ENCODE measurements at regions not wholly inside any gene's neighbourhood (a gene's known extent, or its start where the extent isn't known, plus 50 kb on each side); places are given as distances from the start of the nearest gene placed in this dataset.

DNA sequence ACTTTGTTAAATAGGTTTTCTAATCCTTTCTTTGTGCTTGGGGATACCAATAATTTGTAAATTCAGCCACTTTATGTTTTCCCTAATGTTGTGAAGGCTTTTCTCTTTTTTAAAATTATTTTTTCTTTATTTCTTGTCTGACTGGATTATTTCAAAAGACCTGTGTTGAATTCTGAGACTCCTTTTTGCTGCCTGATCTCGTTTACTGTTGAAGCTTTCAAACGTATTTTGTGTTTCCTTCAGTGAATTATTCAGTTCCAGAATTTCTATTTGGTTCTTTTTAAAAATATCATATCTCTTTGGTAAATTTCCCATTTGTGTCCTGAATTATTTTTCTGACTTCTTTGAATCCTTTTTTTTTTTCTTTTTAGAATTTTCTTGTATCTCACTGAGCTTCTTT, 241.6 kb downstream of the LRIG3 start:
- Histone ChIP-seq H3K4me3 (ENCODE audit: insufficient read depth, low read length, poor library complexity, severe bottlenecking) (no peak overlapping the region), H3K36me3 (ENCODE audit: low read length) (no peaks in the 10 kb centered on the region), H2AFZ (ENCODE audit: low read depth, low read length, severe bottlenecking) (no peak overlapping the region), H3K79me2 (ENCODE audit: insufficient read depth, low read length) (no peaks in the 10 kb centered on the region), H3K9me2 (replicated peaks; ENCODE audit: insufficient read depth, low read length) (no peaks in the 10 kb centered on the region; the same call in 1 of the 2 replicates), H3K27ac (ENCODE audit: low read depth, low read length) (no peak overlapping the region), H3K4me2 (ENCODE audit: low read depth, low read length, poor library complexity, severe bottlenecking) (no peak overlapping the region), H4K20me1 (ENCODE audit: low read depth, low read length) (no peaks in the 10 kb centered on the region), H3K9me3 (ENCODE audit: insufficient read depth, low read length) (no peaks in the 10 kb centered on the region), H3K9ac (ENCODE audit: low read length) (no peak overlapping the region), H3F3A (ENCODE audit: insufficient read depth) (no peaks in the 10 kb centered on the region), H3K27me3 (ENCODE audit: low read length) (no peaks in the 10 kb centered on the region)
- TF ChIP-seq EZH2phosphoT487 (conservative IDR thresholded peaks at IDR 0.05; ENCODE audit: low read length), result no peak
- TF ChIP-seq, protein P1, sequence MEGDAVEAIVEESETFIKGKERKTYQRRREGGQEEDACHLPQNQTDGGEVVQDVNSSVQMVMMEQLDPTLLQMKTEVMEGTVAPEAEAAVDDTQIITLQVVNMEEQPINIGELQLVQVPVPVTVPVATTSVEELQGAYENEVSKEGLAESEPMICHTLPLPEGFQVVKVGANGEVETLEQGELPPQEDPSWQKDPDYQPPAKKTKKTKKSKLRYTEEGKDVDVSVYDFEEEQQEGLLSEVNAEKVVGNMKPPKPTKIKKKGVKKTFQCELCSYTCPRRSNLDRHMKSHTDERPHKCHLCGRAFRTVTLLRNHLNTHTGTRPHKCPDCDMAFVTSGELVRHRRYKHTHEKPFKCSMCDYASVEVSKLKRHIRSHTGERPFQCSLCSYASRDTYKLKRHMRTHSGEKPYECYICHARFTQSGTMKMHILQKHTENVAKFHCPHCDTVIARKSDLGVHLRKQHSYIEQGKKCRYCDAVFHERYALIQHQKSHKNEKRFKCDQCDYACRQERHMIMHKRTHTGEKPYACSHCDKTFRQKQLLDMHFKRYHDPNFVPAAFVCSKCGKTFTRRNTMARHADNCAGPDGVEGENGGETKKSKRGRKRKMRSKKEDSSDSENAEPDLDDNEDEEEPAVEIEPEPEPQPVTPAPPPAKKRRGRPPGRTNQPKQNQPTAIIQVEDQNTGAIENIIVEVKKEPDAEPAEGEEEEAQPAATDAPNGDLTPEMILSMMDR (IDR thresholded peaks at IDR 0.05; ENCODE audit: insufficient read depth, low read length, poor library complexity, severe bottlenecking), result no peak

DNA sequence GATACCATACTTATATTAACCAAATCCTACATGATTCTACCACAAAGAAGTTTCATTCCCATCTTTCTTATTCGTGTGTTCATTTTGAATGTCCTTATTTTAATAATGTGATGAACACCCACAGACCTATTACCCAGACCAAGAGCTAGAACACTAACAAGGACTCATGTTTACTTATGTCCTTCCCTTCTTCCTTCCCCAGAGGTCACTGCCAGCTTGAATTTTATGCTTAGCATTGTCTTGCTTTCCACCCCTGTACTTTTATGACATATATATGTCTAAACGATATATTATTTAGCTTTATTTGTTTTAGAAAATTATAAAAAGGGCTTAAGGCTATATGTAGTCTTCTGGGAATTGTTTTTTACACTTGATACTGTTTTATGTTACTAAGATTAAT, 238.6 kb downstream of the LRIG3 start:
- Histone ChIP-seq H2AFZ (ENCODE audit: low read depth, low read length, severe bottlenecking) (no peak overlapping the region), H3K9me3 (ENCODE audit: insufficient read depth, low read length) (no peaks in the 10 kb centered on the region), H3K4me2 (ENCODE audit: low read depth, low read length, poor library complexity, severe bottlenecking) (no peak overlapping the region), H3K4me3 (ENCODE audit: insufficient read depth, low read length, poor library complexity, severe bottlenecking) (no peak overlapping the region), H3K36me3 (ENCODE audit: low read length) (no peaks in the 10 kb centered on the region), H3K79me2 (ENCODE audit: insufficient read depth, low read length) (no peaks in the 10 kb centered on the region), H3K9ac (ENCODE audit: low read length) (no peak overlapping the region), H3F3A (ENCODE audit: insufficient read depth) (no peaks in the 10 kb centered on the region), H4K20me1 (ENCODE audit: low read depth, low read length) (no peaks in the 10 kb centered on the region), H3K27ac (ENCODE audit: low read depth, low read length) (no peak overlapping the region), H3K27me3 (ENCODE audit: low read length) (no peaks in the 10 kb centered on the region), H3K9me2 (replicated peaks; ENCODE audit: insufficient read depth, low read length) (no peaks in the 10 kb centered on the region; the same call in 1 of the 2 replicates)
- TF ChIP-seq EZH2phosphoT487 (conservative IDR thresholded peaks at IDR 0.05; ENCODE audit: low read length), result no peak
- TF ChIP-seq, protein P1 (IDR thresholded peaks at IDR 0.05; ENCODE audit: insufficient read depth, low read length, poor library complexity, severe bottlenecking), result no peak

DNA sequence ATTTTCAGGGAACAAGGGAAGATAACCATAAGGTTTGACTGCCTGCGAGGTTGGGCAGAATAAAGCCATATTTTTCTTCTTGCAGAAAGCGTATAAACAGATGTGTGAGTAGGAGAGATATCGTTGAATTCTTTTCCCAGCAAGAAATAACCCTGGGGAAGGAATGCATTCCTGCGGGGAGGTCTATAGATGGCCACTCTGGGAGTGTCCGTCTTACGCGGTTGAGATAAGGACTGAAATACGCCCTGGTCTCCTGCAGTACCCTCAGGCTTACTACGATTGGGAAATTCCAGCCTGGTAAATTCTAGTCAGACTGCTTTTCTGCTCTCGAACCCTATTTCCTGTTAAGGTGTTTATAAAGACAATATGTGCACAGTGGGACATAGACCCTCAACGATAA, 225.0 kb downstream of the LRIG3 start:
- TF ChIP-seq EZH2phosphoT487 (conservative IDR thresholded peaks at IDR 0.05; ENCODE audit: low read length), result no peak
- TF ChIP-seq, protein P1 (IDR thresholded peaks at IDR 0.05; ENCODE audit: insufficient read depth, low read length, poor library complexity, severe bottlenecking), result no peak
- H3K36me3 ChIP-seq (ENCODE audit: low read length), result no peaks in the 10 kb centered on the region
- H3K9me3 ChIP-seq (ENCODE audit: insufficient read depth, low read length), result no peaks in the 10 kb centered on the region
- H3K27ac ChIP-seq (ENCODE audit: low read depth, low read length), result no peak overlapping the region
- no peaks in the 10 kb centered on the region for H3K79me2 ChIP-seq (ENCODE audit: insufficient read depth, low read length)
- H2AFZ ChIP-seq (ENCODE audit: low read depth, low read length, severe bottlenecking), result no peak overlapping the region
- H3K9ac ChIP-seq (ENCODE audit: low read length), result no peak overlapping the region
- H3K4me3 ChIP-seq (ENCODE audit: insufficient read depth, low read length, poor library complexity, severe bottlenecking), result no peak overlapping the region
- no peaks in the 10 kb centered on the region for H4K20me1 ChIP-seq (ENCODE audit: low read depth, low read length)
- no peaks in the 10 kb centered on the region for H3F3A ChIP-seq (ENCODE audit: insufficient read depth)
- no peaks in the 10 kb centered on the region for H3K27me3 ChIP-seq (ENCODE audit: low read length)
- no peak overlapping the region for H3K4me2 ChIP-seq (ENCODE audit: low read depth, low read length, poor library complexity, severe bottlenecking)
- 0 out of 2 replicates have a peak, but pooled peaks cover 3% of the 10 kb centered on the region for H3K9me2 ChIP-seq (replicated peaks; ENCODE audit: insufficient read depth, low read length)
